ENCODE measurements at regions not wholly inside any gene's neighbourhood (a gene's known extent, or its start where the extent isn't known, plus 50 kb on each side); places are given as distances from the start of the nearest gene placed in this dataset.

DNA sequence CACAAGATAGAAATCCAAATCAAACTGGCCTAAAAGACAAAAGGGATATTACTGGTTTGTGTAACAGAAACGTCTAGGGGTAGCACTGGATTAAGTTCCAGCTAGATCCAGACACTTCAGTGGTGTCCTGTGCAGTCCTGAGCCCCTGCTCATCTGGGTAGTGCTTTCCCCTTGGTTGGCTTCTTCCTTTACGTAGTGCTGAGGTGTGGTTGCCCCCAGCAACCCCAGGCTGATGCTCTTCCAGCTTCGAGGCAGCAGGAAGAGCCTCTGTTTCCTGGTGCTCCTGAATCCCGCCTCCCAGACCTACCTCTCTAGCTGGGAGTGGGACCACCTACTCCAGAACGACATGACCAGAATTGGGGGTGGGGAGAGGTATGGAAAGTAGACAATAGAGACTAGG is 166.1 kb upstream of the ADRA1B start:
- intact Hi-C loops (cut with DNase I; ENCODE audit: low total_unique reads), result no loop called here
- TF ChIP-seq, protein P1, sequence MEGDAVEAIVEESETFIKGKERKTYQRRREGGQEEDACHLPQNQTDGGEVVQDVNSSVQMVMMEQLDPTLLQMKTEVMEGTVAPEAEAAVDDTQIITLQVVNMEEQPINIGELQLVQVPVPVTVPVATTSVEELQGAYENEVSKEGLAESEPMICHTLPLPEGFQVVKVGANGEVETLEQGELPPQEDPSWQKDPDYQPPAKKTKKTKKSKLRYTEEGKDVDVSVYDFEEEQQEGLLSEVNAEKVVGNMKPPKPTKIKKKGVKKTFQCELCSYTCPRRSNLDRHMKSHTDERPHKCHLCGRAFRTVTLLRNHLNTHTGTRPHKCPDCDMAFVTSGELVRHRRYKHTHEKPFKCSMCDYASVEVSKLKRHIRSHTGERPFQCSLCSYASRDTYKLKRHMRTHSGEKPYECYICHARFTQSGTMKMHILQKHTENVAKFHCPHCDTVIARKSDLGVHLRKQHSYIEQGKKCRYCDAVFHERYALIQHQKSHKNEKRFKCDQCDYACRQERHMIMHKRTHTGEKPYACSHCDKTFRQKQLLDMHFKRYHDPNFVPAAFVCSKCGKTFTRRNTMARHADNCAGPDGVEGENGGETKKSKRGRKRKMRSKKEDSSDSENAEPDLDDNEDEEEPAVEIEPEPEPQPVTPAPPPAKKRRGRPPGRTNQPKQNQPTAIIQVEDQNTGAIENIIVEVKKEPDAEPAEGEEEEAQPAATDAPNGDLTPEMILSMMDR (IDR thresholded peaks at IDR 0.05), result no peak
- TF ChIP-seq POLR2A (IDR thresholded peaks at IDR 0.05), result no peak

DNA sequence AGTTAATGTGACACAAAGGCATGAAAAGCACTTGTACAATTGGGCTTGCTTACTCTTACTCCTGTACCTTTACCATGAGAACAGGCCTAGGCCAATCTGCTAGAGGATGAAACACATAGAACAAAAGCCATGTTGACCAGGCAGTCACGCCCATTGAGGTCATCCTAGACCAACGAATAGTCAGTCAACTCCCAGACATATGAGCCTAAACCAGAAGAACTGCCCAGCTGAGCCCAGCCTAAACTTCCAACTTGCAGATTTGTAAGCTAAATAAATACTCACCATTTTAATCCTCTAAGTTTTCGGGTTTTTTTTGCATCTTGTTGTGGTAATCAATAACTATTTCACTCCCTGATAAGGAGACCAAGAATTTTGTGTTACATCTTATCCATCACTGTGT is 164.8 kb upstream of the ADRA1B start:
- Histone ChIP-seq H3K4me1 (no peaks in the 10 kb centered on the region), H3K4me3 (no peak overlapping the region), H3K36me3 (no peaks in the 10 kb centered on the region), H3K27ac (no peak overlapping the region), H3K27me3 (no peaks in the 10 kb centered on the region), H3K9me3 (peaks cover 0 to 6% of the 10 kb centered on the region in 2 donors)
- DNase-seq, result no peak
- no peak for TF ChIP-seq POLR2A (IDR thresholded peaks at IDR 0.05)
- TF ChIP-seq, protein P1 (IDR thresholded peaks at IDR 0.05), result no peak
- intact Hi-C loops (cut with DNase I; ENCODE audit: low total_unique reads), result no loop called here

More for the DNA sequence above, 166.1 kb upstream of the ADRA1B start:
- Histone ChIP-seq H3K27ac (no peak overlapping the region), H3K4me3 (no peak overlapping the region), H3K27me3 (no peaks in the 10 kb centered on the region), H3K9me3 (peaks cover 0 to 6% of the 10 kb centered on the region in 2 donors), H3K36me3 (no peaks in the 10 kb centered on the region), H3K4me1 (no peaks in the 10 kb centered on the region)
- DNase-seq, result no peak

DNA sequence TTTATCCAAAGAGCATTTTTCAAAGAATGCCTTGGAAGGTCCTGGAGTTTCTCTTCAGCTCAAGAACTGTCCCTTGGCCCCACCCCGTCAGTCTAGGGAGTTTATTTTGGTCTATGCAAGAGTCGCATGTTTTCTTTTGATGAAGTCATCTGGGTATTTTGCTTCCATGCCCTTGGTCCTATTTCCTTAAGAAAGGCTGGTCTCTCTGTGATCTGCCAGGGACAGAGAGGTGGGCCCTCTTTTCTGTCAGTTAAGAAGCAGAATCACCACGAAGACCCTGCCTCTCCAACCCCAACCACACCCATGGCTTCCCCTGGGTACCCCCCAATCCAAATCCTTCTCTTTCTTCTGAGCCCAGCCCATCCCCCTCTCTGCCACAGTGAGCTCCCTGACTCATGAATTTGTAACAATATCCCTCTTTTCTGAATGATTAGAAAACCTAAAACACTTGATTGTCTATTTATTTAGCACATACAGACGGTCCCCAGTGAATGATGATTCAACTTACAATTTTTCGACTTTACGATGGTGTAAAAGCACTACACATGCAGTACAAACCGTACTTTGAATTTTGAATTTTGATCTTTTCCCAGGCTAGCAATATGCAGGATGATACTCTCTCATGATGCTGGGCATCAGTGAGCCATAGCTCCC is 163.5 kb upstream of the ADRA1B start:
- intact Hi-C loops (cut with DNase I; ENCODE audit: low total_unique reads), result no loop called here
- Histone ChIP-seq H3K36me3 (no peaks in the 10 kb centered on the region), H3K27ac (peak overlapping the region in 1 of 2 donors; percentile 24)

DNA sequence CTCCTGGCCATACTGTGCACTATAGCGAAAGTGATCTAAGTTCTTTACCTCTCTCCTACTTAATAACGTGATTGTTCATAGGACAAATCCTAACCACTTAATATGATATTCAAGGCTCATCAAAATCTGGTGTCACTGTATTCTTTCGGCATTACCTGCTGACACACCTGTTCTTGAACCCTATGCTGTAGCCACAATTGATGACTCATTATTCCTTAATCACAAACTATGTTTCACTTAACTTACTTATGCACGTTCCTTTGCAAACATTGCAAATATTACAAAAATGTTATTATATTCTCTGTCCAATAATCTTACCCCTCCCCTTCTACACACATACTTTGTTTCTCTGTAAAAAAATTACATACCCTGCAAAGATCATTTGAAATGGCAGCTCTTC is 158.1 kb upstream of the ADRA1B start:
- no peaks in the 10 kb centered on the region for H3K9me3 ChIP-seq
- DNase-seq, result no peak
- intact Hi-C loops (cut with DNase I; ENCODE audit: low total_unique reads), result no loop called here

More for the DNA sequence above, 163.5 kb upstream of the ADRA1B start:
- no peak for DNase-seq
- TF ChIP-seq POLR2A (IDR thresholded peaks at IDR 0.05), result no peak
- TF ChIP-seq, protein P1 (IDR thresholded peaks at IDR 0.05), result no peak
- Histone ChIP-seq H3K27me3 (no peaks in the 10 kb centered on the region), H3K4me1 (no peaks in the 10 kb centered on the region), H3K4me3 (no peak overlapping the region), H3K9me3 (peaks cover 0 to 6% of the 10 kb centered on the region in 2 donors)

DNA sequence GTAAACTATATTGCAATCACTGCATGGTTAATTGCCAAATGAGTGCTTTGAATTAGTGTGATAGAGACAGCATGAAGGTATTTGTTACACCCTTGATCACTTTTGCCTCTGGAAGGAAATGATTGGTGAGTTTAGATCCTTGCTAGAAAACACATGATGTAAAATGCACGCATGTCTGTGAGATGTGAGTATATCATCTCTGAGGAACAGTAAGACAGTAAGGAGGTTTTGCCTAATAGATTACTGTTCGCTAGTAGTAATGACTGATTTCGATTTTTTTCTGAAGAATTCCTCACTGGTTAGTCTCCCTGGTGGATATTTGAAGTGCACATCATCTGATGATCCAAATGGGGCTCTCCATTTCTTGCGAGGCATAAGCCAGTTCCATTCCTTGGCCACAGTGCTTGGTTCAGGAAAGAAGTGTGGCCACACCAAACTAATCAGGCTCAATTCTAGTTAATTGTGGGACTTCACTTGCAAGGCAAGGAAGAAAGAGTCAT is 156.4 kb upstream of the ADRA1B start:
- no peak overlapping the region for H3K27ac ChIP-seq
- H3K27me3 ChIP-seq, result no peaks in the 10 kb centered on the region
- intact Hi-C loops (cut with DNase I; ENCODE audit: low total_unique reads), result no loop called here
- no peaks in the 10 kb centered on the region for H3K36me3 ChIP-seq
- DNase-seq, result no peak
- H3K4me3 ChIP-seq, result no peak overlapping the region
- peaks cover 0 to 4% of the 10 kb centered on the region in 2 donors for H3K4me1 ChIP-seq
- no peaks in the 10 kb centered on the region for H3K9me3 ChIP-seq
- no peak for TF ChIP-seq POLR2A (IDR thresholded peaks at IDR 0.05)
- TF ChIP-seq, protein P1 (IDR thresholded peaks at IDR 0.05), result no peak

More for the DNA sequence above, 158.1 kb upstream of the ADRA1B start:
- Histone ChIP-seq H3K27me3 (no peaks in the 10 kb centered on the region), H3K27ac (no peak overlapping the region), H3K36me3 (no peaks in the 10 kb centered on the region), H3K4me3 (no peak overlapping the region), H3K4me1 (no peaks in the 10 kb centered on the region)
- TF ChIP-seq, protein P1 (IDR thresholded peaks at IDR 0.05), result no peak
- no peak for TF ChIP-seq POLR2A (IDR thresholded peaks at IDR 0.05)

Measured in uterus (tissue), 3 donors.